Erythroblast (primary cell): ENCODE measurements at regions not wholly inside any gene's neighbourhood (a gene's known extent, or its start where the extent isn't known, plus 50 kb on each side); places are given as distances from the start of the nearest gene placed in this dataset.
"Not testable (repeated sequence)": the region's sequence is repeated elsewhere in the genome, so short reads cannot be mapped to it uniquely, and the experiment has no call there.

Experiments
- DNase-seq, 2 experiments: peaks; one replicate each; lab custom pipeline; 2025; lab: John Stamatoyannopoulos, UW
- GATA1 ChIP-seq: IDR thresholded peaks from 2 replicates; pipeline ENCODE4 v1.6.1; 2011; ENCODE audit warnings: low read depth, mild to moderate bottlenecking, control low read depth, low read length, moderate library complexity
- POLR2A ChIP-seq: IDR thresholded peaks from 2 replicates; pipeline ENCODE4 v1.6.1; 2011; ENCODE audit warnings: mild to moderate bottlenecking, low read length

DNA sequence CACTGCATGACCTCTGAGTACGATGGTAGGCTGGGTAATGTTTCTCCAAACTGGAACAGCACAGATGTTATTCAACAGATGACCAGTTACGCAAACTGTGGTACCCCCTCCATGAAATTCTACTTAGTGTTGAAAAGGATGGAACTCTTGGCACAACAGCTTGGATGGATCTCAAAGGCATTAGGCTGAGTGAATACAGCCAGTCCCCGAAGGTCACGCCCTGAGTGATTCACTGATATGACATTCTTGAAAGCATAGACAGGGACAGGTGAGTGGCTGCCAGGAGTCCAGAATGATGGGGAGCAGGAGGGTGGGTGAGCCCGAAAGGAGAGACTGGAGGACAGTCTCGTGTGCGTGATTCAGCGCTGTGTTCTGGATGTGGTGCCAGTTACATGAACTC lies 187.5 kb upstream of the TMEM132C start:
- no peak for DNase-seq
- TF ChIP-seq POLR2A (no peak), GATA1 (no peak)

GRCh38 chr12:128083132-128083729 lies 183.7 kb upstream of the TMEM132C start:
- TF ChIP-seq POLR2A = no peak
- no peak for TF ChIP-seq GATA1
- no peak for DNase-seq

DNA sequence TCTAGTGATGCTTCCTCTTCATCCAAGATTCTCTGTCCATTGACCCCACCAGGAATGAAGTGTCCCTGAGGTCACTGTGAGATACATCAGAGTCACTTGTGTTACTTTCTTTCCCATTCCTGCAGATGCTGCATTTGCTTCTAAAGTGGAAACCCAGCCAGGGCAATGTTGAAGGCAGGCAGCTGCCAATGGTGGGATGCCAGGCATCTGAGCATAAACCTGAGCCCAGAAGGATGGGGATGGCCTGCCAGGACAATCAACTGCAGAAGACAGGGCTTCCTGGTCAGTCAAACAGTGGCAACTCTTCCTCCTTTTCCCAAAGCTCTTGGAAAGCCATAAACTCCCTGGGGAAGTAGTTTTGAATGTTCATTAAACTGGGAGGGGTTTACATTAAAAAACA lies 178.0 kb upstream of the TMEM132C start:
- DNase-seq = no peak
- TF ChIP-seq GATA1 (no peak), POLR2A (no peak)

GRCh38 chr12:128089961-128090360 lies 177.0 kb upstream of the TMEM132C start:
- TF ChIP-seq POLR2A (no peak), GATA1 (no peak)
- no peak for DNase-seq

DNA sequence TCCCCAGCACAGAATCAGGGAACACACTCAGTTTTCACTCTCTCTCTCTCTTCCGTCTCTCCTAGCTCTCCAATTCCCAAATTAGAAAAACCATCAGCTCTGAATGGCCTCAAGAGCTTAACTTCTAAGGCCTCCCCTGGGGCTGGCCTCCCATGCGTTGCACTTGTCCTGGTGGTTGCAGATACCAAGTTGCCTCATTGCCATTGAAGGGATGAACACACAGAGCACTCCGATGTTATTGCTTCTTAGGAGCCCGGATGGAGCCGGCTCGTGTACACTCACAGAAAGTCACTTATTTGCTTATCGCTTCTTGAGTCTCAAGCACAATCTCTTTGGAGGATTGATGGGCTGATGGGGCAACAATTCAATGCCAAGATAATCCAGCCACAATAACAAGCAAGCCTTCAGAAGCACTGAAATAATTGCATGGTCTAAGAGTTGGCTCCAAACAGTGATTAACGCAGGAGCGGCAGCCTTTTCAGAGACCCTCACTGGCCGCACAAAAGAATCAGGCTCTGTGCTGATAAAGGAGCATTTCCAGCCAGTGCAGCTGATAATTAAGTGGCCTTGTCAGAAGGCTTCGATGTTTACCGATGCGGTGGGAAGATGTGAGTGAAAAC lies 175.8 kb upstream of the TMEM132C start:
- no peak for DNase-seq
- TF ChIP-seq GATA1 (no peak), POLR2A (no peak)

- TF ChIP-seq POLR2A (no peak), GATA1 (no peak)
- DNase-seq = no peak
Measured at GRCh38 chr12:128091951-128092382, 175.0 kb upstream of the TMEM132C start.

DNA sequence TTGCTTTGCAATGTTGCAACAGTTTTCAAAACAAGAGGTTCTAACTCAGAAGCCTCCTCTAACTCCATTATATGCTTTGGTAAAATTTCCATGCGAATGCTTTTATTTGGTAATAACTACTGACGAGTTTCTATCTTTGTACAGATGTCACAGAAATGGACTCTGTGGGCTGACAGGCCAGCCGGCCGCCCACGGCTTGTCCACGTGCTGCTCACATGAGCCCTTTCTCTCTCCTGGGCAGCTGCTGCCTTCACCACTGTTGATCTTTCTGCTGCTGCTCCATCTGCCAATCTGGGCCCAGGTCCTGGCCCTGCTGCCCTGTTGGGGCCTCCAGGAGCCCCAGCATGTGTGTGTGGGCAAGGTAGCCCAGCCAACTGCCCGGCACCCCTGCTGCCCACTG lies 168.2 kb upstream of the TMEM132C start:
- DNase-seq = no peak
- TF ChIP-seq GATA1 = no peak
- TF ChIP-seq POLR2A = no peak

GRCh38 chr12:128103152-128103551 lies 163.8 kb upstream of the TMEM132C start:
- DNase-seq = no peak
- TF ChIP-seq POLR2A = no peak
- TF ChIP-seq GATA1 = no peak

DNA sequence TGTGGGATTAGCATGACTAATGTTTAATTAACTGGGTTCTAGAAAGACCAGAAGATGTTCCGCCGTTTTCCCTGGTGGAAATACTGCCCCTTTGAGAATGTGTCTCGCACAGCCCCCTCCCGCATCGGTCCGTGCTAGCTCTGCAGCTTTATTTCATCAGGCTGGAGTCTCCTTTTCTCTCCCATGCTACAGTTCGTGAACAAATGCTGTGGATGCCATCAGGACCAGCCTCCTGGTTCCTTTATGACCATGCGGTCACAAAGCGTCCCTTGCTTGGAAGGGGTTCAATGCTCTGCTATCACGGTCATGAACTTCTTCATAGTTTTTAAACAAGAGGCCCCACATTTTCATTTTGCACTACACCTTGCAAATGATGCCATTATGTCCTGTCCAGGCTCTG lies 157.7 kb upstream of the TMEM132C start:
- no peak for DNase-seq
- TF ChIP-seq GATA1 (no peak), POLR2A (no peak)

- no peak for TF ChIP-seq POLR2A
- no peak for TF ChIP-seq GATA1
- no peak for DNase-seq
Measured at GRCh38 chr12:128109636-128110035, 157.3 kb upstream of the TMEM132C start.

GRCh38 chr12:128111333-128111732 lies 155.6 kb upstream of the TMEM132C start:
- no peak for TF ChIP-seq GATA1
- no peak for TF ChIP-seq POLR2A
- DNase-seq = no peak

GRCh38 chr12:128111951-128112350 lies 155.0 kb upstream of the TMEM132C start:
- TF ChIP-seq GATA1 = no peak
- no peak for TF ChIP-seq POLR2A
- no peak for DNase-seq

DNA sequence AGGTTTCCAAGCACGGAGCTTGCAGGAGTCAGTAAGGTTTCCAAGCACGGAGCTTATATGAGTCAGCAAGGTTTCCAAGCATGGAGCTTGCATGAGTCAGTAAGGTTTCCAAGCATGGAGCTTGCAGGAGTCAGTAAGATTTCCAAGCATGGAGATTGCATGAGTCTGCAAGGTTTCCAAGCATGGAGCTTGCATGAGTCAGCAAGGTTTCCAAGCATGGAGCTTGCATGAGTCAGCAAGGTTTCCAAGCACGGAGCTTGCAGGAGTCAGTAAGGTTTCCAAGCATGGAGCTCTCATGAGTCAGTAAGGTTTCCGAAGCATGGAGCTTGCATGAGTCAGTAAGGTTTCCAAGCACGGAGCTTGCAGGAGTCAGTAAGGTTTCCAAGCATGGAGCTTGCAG lies 153.7 kb upstream of the TMEM132C start:
- not testable (repeated sequence) for DNase-seq

GRCh38 chr12:128114485-128114884 lies 152.5 kb upstream of the TMEM132C start:
- TF ChIP-seq POLR2A (no peak), GATA1 (no peak)
- no peak for DNase-seq

DNA sequence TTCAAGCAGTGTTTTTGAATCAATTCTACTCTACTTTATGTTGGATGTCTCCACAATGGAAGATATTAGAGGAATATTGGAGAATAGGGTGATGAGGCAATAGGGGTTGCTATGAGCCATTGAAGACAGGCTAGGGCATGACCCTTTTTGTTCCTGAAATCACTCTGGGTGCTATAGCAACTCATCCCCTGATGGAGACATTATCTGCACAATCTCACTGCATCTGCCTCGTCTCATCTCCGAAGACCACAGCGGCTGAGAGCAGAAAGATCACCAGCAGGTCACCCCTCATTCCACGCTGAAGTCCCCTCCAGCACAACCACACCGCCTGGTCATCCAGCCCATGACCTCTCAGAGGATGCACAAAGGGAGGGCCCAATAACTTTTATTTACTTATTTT lies 150.4 kb upstream of the TMEM132C start:
- no peak for DNase-seq
- TF ChIP-seq POLR2A (no peak), GATA1 (no peak)

- no peak for TF ChIP-seq POLR2A
- DNase-seq = no peak
Measured at GRCh38 chr12:128120035-128120434, 146.9 kb upstream of the TMEM132C start.
